Fibroblast of lung (primary cell): ENCODE measurements at regions not wholly inside any gene's neighbourhood (a gene's known extent, or its start where the extent isn't known, plus 50 kb on each side); places are given as distances from the start of the nearest gene placed in this dataset.

Experiments used
- DNase-seq, 2 donors: peaks; one replicate each; pipeline versions ENCODE4 v3.0.0 to v3.0.0-alpha.2; 2010; ENCODE audit warnings: low read depth in 2 of 2
- H2AFZ ChIP-seq: 2 replicates; pipeline ENCODE4 v1.5.1; 2012; ENCODE audit warnings: low read length, control low read depth, inconsistent platforms
- H3K27ac ChIP-seq: 2 replicates; pipeline ENCODE4 v1.5.1; 2011; ENCODE audit warnings: low read length, control low read depth; ENCODE audit not compliant: insufficient read depth
- H3K27me3 ChIP-seq: 2 replicates; pipeline ENCODE4 v1.5.1; 2011; ENCODE audit warnings: mild to moderate bottlenecking, low read length; ENCODE audit not compliant: control insufficient read depth, insufficient read depth
- H3K36me3 ChIP-seq: 2 replicates; pipeline ENCODE4 v1.5.1; 2011; ENCODE audit warnings: low read length; ENCODE audit not compliant: control insufficient read depth, insufficient read depth
- H3K4me1 ChIP-seq: 2 replicates; pipeline ENCODE4 v1.5.1; 2011; ENCODE audit warnings: low read length; ENCODE audit not compliant: control insufficient read depth, insufficient read depth; ENCODE audit errors: extremely low read depth
- H3K4me2 ChIP-seq: 2 replicates; pipeline ENCODE4 v1.5.1; 2011; ENCODE audit warnings: low read length, control low read depth; ENCODE audit not compliant: insufficient read depth; ENCODE audit errors: extremely low read depth
- H3K4me3 ChIP-seq, 4 experiments: fragments of 200-600 bp in 1 of 4; sonication (generic) in 1 of 4; replicated peaks in 1 of 4; 2 replicates each; pipeline ENCODE4 v1.5.1; 2011 to 2016; ENCODE audit warnings: low read length in 4 of 4, low read depth in 3 of 4, mild to moderate bottlenecking in 3 of 4, control low read depth in 2 of 4, inconsistent platforms in 1 of 4, mixed read lengths in 1 of 4; ENCODE audit not compliant: insufficient read depth in 1 of 4; ENCODE audit errors: control extremely low read depth in 1 of 4
- H3K79me2 ChIP-seq: 2 replicates; pipeline ENCODE4 v1.5.1; 2012; ENCODE audit warnings: mild to moderate bottlenecking, low read length, inconsistent platforms; ENCODE audit not compliant: control insufficient read depth, insufficient read depth
- H3K9ac ChIP-seq: 2 replicates; pipeline ENCODE4 v1.5.1; 2011; ENCODE audit warnings: mild to moderate bottlenecking, low read length, control low read depth; ENCODE audit not compliant: insufficient read depth
- H3K9me3 ChIP-seq: 2 replicates; pipeline ENCODE4 v1.5.1; 2012; ENCODE audit warnings: low read depth, low read length; ENCODE audit not compliant: control insufficient read depth, insufficient read depth
- H4K20me1 ChIP-seq: 2 replicates; pipeline ENCODE4 v1.5.1; 2011; ENCODE audit warnings: low read length; ENCODE audit not compliant: control insufficient read depth, insufficient read depth; ENCODE audit errors: extremely low read depth
- CTCF ChIP-seq, 2 donors: IDR thresholded peaks in 1 of 2; conservative IDR thresholded peaks in 1 of 2; 1 replicate in 1 of 2; 2 replicates in 1 of 2; pipeline ENCODE4 v1.5.1; 2011 to 2012; ENCODE audit warnings: low read length in 2 of 2, control low read depth in 1 of 2, inconsistent platforms in 1 of 2, low read depth in 1 of 2, mild to moderate bottlenecking in 1 of 2
- EZH2 ChIP-seq: IDR thresholded peaks from 2 replicates; pipeline ENCODE4 v1.5.1; 2012; ENCODE audit warnings: low read length, control low read depth, mild to moderate bottlenecking; ENCODE audit errors: missing control alignments

GRCh38 chr3:106719583-106719982 lies 657.7 kb upstream of the CCDC54 start:
- Histone ChIP-seq H3K4me1 (no peaks in the 10 kb centered on the region), H4K20me1 (no peaks in the 10 kb centered on the region), H2AFZ (no peak overlapping the region), H3K79me2 (no peaks in the 10 kb centered on the region), H3K9ac (no peak overlapping the region), H3K27ac (no peak overlapping the region), H3K4me3 (no peak overlapping the region), H3K36me3 (no peaks in the 10 kb centered on the region), H3K27me3 (no peaks in the 10 kb centered on the region), H3K9me3 (no peaks in the 10 kb centered on the region), H3K4me2 (no peak overlapping the region)
- DNase-seq, result peak in 1 of 2 donors; percentile 2
- TF ChIP-seq EZH2, result no peak
- no peak for TF ChIP-seq CTCF (conservative IDR thresholded peaks at IDR 0.05 in 1 of 2, IDR thresholded peaks at IDR 0.05 in 1 of 2; ENCODE audit: low read depth in 1 of 2, low read length in 2 of 2)

- no peak overlapping the region for H3K4me2 ChIP-seq
- H3K27ac ChIP-seq, result no peak overlapping the region
- no peak overlapping the region for H2AFZ ChIP-seq
- no peak for TF ChIP-seq CTCF (conservative IDR thresholded peaks at IDR 0.05 in 1 of 2, IDR thresholded peaks at IDR 0.05 in 1 of 2; ENCODE audit: low read depth in 1 of 2, low read length in 2 of 2)
- no peak for TF ChIP-seq EZH2
- no peaks in the 10 kb centered on the region for H3K27me3 ChIP-seq
- H3K9ac ChIP-seq, result no peak overlapping the region
- no peaks in the 10 kb centered on the region for H3K79me2 ChIP-seq
- H4K20me1 ChIP-seq, result no peaks in the 10 kb centered on the region
- no peak for DNase-seq
- H3K4me1 ChIP-seq, result no peaks in the 10 kb centered on the region
- no peaks in the 10 kb centered on the region for H3K36me3 ChIP-seq
- H3K9me3 ChIP-seq, result no peaks in the 10 kb centered on the region
- no peak overlapping the region for H3K4me3 ChIP-seq
These were observed 656.7 kb upstream of the CCDC54 start for GRCh38 chr3:106720510-106720909.

- H3K27ac ChIP-seq, result no peak overlapping the region
- H3K27me3 ChIP-seq, result no peaks in the 10 kb centered on the region
- H3K4me2 ChIP-seq, result no peak overlapping the region
- H3K9ac ChIP-seq, result no peak overlapping the region
- no peaks in the 10 kb centered on the region for H3K36me3 ChIP-seq
- H3K9me3 ChIP-seq, result no peaks in the 10 kb centered on the region
- H2AFZ ChIP-seq, result no peak overlapping the region
- H3K4me1 ChIP-seq, result peaks cover 9% of the 10 kb centered on the region
- H3K79me2 ChIP-seq, result no peaks in the 10 kb centered on the region
- DNase-seq, result no peak
- TF ChIP-seq EZH2, result no peak
- no peak for TF ChIP-seq CTCF (conservative IDR thresholded peaks at IDR 0.05 in 1 of 2, IDR thresholded peaks at IDR 0.05 in 1 of 2; ENCODE audit: low read depth in 1 of 2, low read length in 2 of 2)
- H4K20me1 ChIP-seq, result no peaks in the 10 kb centered on the region
- H3K4me3 ChIP-seq, result no peak overlapping the region
These were observed 651.7 kb upstream of the CCDC54 start for GRCh38 chr3:106725566-106725965.
